SK-N-SH (cell line): ENCODE measurements at regions not wholly inside any gene's neighbourhood (a gene's known extent, or its start where the extent isn't known, plus 50 kb on each side); places are given as distances from the start of the nearest gene placed in this dataset.

Experiments
- CTCF ChIA-PET: fragments of 300-600, 350-600 bp; formaldehyde crosslinking; extraction: SDS; loops from one replicate; lab custom pipeline; 2021; lab: Yijun Ruan, JAX
- POLR2A ChIA-PET: fragments of 350-600 bp; sonication (Branson Sonifier 250); formaldehyde crosslinking; extraction: SDS; loops from one replicate; lab custom pipeline; 2020; ENCODE audit warnings: antibody characterized with exemption, inconsistent platforms; lab: Yijun Ruan, JAX
- DNase-seq: peaks from one replicate; pipeline ENCODE4 v3.0.0; 2012
- H2AFZ ChIP-seq: fragments of 200-600 bp; sonication (generic); 2 replicates; pipeline ENCODE4 v1.8.1; 2016; ENCODE audit warnings: antibody characterized with exemption, mild to moderate bottlenecking, low read depth
- H3F3A ChIP-seq: fragments of 200-600 bp; sonication (generic); replicated peaks from 2 replicates; pipeline ENCODE3; 2016; ENCODE audit warnings: antibody characterized with exemption, mild to moderate bottlenecking; ENCODE audit not compliant: insufficient read depth
- H3K27ac ChIP-seq, 2 experiments: fragments of 200-500 bp in 1 of 2; fragments of 200-600 bp in 1 of 2; sonication (Bioruptor generic) in 1 of 2; sonication (generic), shearing (Covaris generic) in 1 of 2; 2 replicates each; pipeline versions ENCODE4 v1.5.1 to v1.6.1; 2014 to 2016; ENCODE audit warnings: low read depth in 2 of 2, inconsistent platforms in 1 of 2, low read length in 1 of 2, mild to moderate bottlenecking in 1 of 2, mixed read lengths in 1 of 2
- H3K27me3 ChIP-seq: fragments of 200-600 bp; sonication (generic), shearing (Covaris generic); 2 replicates; pipeline ENCODE4 v1.6.1; 2016; ENCODE audit warnings: mixed run types; ENCODE audit not compliant: insufficient read depth
- H3K36me3 ChIP-seq, 2 experiments: fragments of 200-500 bp in 1 of 2; fragments of 200-600 bp in 1 of 2; sonication (Bioruptor generic) in 1 of 2; sonication (generic) in 1 of 2; replicated peaks in 1 of 2; 2 replicates each; pipeline versions ENCODE3 to v1.5.1; 2014 to 2016; ENCODE audit warnings: low read length in 1 of 2, mild to moderate bottlenecking in 1 of 2; ENCODE audit not compliant: insufficient read depth in 2 of 2, control insufficient read depth in 1 of 2
- H3K4me1 ChIP-seq, 2 experiments: fragments of 200-500 bp in 1 of 2; fragments of 200-600 bp in 1 of 2; sonication (Bioruptor generic) in 1 of 2; sonication (generic), shearing (Covaris generic) in 1 of 2; 2 replicates each; pipeline versions ENCODE4 v1.5.1 to v1.6.1; 2014 to 2016; ENCODE audit warnings: low read depth in 1 of 2, low read length in 1 of 2, mixed run types in 1 of 2; ENCODE audit not compliant: insufficient read depth in 2 of 2, control insufficient read depth in 1 of 2
- H3K4me2 ChIP-seq: fragments of 200-600 bp; sonication (generic), shearing (Covaris generic); 2 replicates; pipeline ENCODE4 v1.6.1; 2017; ENCODE audit warnings: mixed run types
- H3K4me3 ChIP-seq, 2 experiments: fragments of 200-500 bp in 1 of 2; fragments of 200-600 bp in 1 of 2; sonication (Bioruptor generic) in 1 of 2; sonication (generic), shearing (Covaris generic) in 1 of 2; 2 replicates each; pipeline versions ENCODE4 v1.5.1 to v1.8.1; 2014 to 2016; ENCODE audit warnings: low read depth in 2 of 2, inconsistent platforms in 1 of 2, low read length in 1 of 2, mild to moderate bottlenecking in 1 of 2, mixed read lengths in 1 of 2, moderate library complexity in 1 of 2
- H3K79me2 ChIP-seq: fragments of 200-600 bp; sonication (generic); 2 replicates; pipeline ENCODE4 v1.8.1; 2017; ENCODE audit warnings: mild to moderate bottlenecking; ENCODE audit not compliant: insufficient read depth
- H3K9ac ChIP-seq: fragments of 200-600 bp; sonication (generic); 2 replicates; pipeline ENCODE4 v1.6.1; 2017; ENCODE audit warnings: mixed run types
- H3K9me2 ChIP-seq: fragments of 200-600 bp; sonication (generic); 2 replicates; pipeline ENCODE4 v1.6.1; 2017; ENCODE audit warnings: mixed run types
- H3K9me3 ChIP-seq: fragments of 200-600 bp; sonication (generic); 2 replicates; pipeline ENCODE4 v1.6.1; 2017; ENCODE audit warnings: mixed run types, mild to moderate bottlenecking, moderate library complexity
- H4K20me1 ChIP-seq: fragments of 200-600 bp; sonication (generic); 2 replicates; pipeline ENCODE4 v1.6.1; 2017; ENCODE audit warnings: mild to moderate bottlenecking, mixed run types; ENCODE audit not compliant: insufficient read depth
- CHD2 ChIP-seq: fragments of 150-350 bp; IDR thresholded peaks from 2 replicates; pipeline ENCODE4 v1.6.1; 2018; ENCODE audit warnings: low read length; ENCODE audit not compliant: partially characterized antibody
- NFIC ChIP-seq: IDR thresholded peaks from 2 replicates; pipeline ENCODE4 v1.4.0; 2012; ENCODE audit warnings: borderline replicate concordance
- PBX3 ChIP-seq: IDR thresholded peaks from 2 replicates; pipeline ENCODE4; 2012
- REST ChIP-seq: IDR thresholded peaks from 2 replicates; pipeline ENCODE4 v1.6.1; 2012; ENCODE audit warnings: mild to moderate bottlenecking, low read depth, low read length, moderate library complexity
- SIN3A ChIP-seq: IDR thresholded peaks from 2 replicates; pipeline ENCODE4 v1.6.1; 2012; ENCODE audit warnings: low read depth, mild to moderate bottlenecking, low read length, moderate library complexity, borderline replicate concordance
- TAF1 ChIP-seq: IDR thresholded peaks from 2 replicates; pipeline ENCODE4 v1.6.1; 2012; ENCODE audit warnings: low read depth, mild to moderate bottlenecking, low read length, moderate library complexity, borderline replicate concordance
- USF1 ChIP-seq: IDR thresholded peaks from 2 replicates; pipeline ENCODE4 v1.4.0; 2012; ENCODE audit warnings: low read depth, borderline replicate concordance
- WGBS: methylation state at CpG from one replicate; pipeline ENCODE4 v1.1.6; 2017; ENCODE audit warnings: low lambda C conversion rate; 5-methylcytosine and 5-hydroxymethylcytosine counted together

- Histone ChIP-seq H2AFZ (no peak overlapping the region), H3K9me2 (no peaks in the 10 kb centered on the region), H3K4me1 (peaks cover 0 to 4% of the 10 kb centered on the region in 2 experiments; a peak in 2 of 4 replicates), H3K9ac (no peak overlapping the region), H3K9me3 (peaks cover 7% of the 10 kb centered on the region; the same call in 1 of the 2 replicates), H4K20me1 (no peaks in the 10 kb centered on the region), H3F3A (no peaks in the 10 kb centered on the region), H3K4me3 (no peak overlapping the region), H3K4me2 (no peak overlapping the region)
- 53% methylated on average over 2 of the region's 2 CpGs for WGBS
- CTCF ChIA-PET = interaction anchor here (0.6 to 1.2 kb wide), 2 partner anchors 9 to 40 kb away, joined by 3 to 5 read pairs; no protein-coding TSS in a partner anchor
- no peak for TF ChIP-seq NFIC
- no peak for TF ChIP-seq SIN3A
- TF ChIP-seq REST = no peak
- no peak for TF ChIP-seq TAF1
- TF ChIP-seq CHD2 = no peak
- TF ChIP-seq PBX3 = no peak
- no peak for TF ChIP-seq USF1
- TF ChIP-seq, all 33 proteins: peak for 0
- POLR2A ChIA-PET = no interaction called here
- Histone ChIP-seq H3K79me2 (no peaks in the 10 kb centered on the region), H3K36me3 (no peaks in the 10 kb centered on the region), H3K27me3 (no peaks in the 10 kb centered on the region), H3K27ac (no peak overlapping the region)
- no peak for DNase-seq
Measured at GRCh38 chr7:9201928-9202327, 768.5 kb downstream of the NXPH1 start.

- no peak for DNase-seq
- no peaks in the 10 kb centered on the region for H3K9me2 ChIP-seq
- no peak overlapping the region for H2AFZ ChIP-seq
- H3F3A ChIP-seq = no peaks in the 10 kb centered on the region
- no peaks in the 10 kb centered on the region for H3K36me3 ChIP-seq
- peaks cover 0 to 4% of the 10 kb centered on the region in 2 experiments; a peak in 2 of 4 replicates for H3K4me1 ChIP-seq
- no peak overlapping the region for H3K9ac ChIP-seq
- WGBS = 26% methylated on average over 1 of the region's 1 CpG
- ChIA-PET CTCF (no interaction called here), POLR2A (no interaction called here)
- no peaks in the 10 kb centered on the region for H3K79me2 ChIP-seq
- no peak overlapping the region for H3K4me2 ChIP-seq
- H3K27me3 ChIP-seq = no peaks in the 10 kb centered on the region
- no peak overlapping the region for H3K4me3 ChIP-seq
- no peak overlapping the region for H3K27ac ChIP-seq
- no peak for TF ChIP-seq REST
- TF ChIP-seq, all 33 proteins: peak for 0
- Histone ChIP-seq H3K9me3 (peaks cover 2% of the 10 kb centered on the region; the same call in 1 of the 2 replicates), H4K20me1 (no peaks in the 10 kb centered on the region)
Measured at GRCh38 chr7:9204571-9204970, 771.2 kb downstream of the NXPH1 start.
